ENCODE measurements at regions not wholly inside any gene's neighbourhood (a gene's known extent, or its start where the extent isn't known, plus 50 kb on each side); places are given as distances from the start of the nearest gene placed in this dataset.

DNA sequence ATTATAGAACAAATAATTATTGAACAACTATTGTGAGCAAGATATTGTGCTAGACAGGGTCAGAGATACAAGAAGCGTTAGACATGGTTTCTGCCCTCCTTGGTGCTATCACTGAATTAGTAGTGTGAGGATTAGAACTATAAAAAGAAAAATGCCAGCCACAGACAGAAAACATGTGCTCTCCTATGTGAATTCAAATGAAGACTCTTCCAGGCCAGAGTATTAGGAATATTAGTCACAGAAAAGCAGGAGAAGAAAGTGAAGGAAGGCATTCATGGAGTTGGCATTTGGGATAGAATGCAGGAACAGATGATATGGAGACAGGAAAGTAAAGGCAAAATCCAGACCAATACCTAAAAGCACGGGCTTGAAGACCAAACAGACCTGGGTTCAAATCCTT, 179.6 kb upstream of the TENM3 start:
- ATAC-seq (replicated peaks in 6 of 8) = no peak
- Histone ChIP-seq H3K4me1 (replicated peaks in 1 of 2) (peaks cover 0 to 3% of the 10 kb centered on the region in 2 donors), H3K4me3 (no peak overlapping the region), H3K27ac (no peak overlapping the region)
- 6 to 100% (median 93%) methylated on average over 1 to 2 of the region's 2 CpGs; no CpG with 5 or more reads in 1 of the 10 experiments for WGBS, 10 experiments
- in situ Hi-C loops (cut with MboI; ENCODE audit: low pct_unique_long_range_greater_than_20kb in 2 of 9, low sequenced_read_pairs in 9 of 9, unreplicated experiment in 9 of 9) = no loop called here

DNA sequence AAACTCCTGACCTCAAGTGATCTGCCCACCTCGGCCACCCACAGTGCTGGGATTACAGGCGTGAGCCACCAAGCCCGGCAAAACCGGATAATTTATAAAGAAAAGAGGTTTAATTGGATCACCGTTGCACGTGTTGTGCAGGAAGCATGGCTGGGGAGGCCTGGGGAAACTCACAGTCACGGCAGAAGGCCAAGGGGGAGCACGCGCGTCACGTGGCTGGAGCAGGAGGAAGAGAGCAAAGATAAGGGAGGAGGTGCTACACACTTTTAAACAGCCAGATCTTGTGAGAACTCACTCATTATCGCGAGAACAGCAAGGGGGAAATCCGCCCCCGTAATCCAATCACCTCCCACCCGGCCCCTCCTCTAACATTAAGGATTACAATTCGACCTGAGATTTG, 177.9 kb upstream of the TENM3 start:
- in situ Hi-C loops (cut with MboI; ENCODE audit: low pct_unique_long_range_greater_than_20kb in 2 of 9, low sequenced_read_pairs in 9 of 9, unreplicated experiment in 9 of 9) = no loop called here
- ATAC-seq (replicated peaks in 6 of 8) = no peak
- Histone ChIP-seq H3K27ac (no peak overlapping the region), H3K4me3 (no peak overlapping the region), H3K4me1 (replicated peaks in 1 of 2) (peaks cover 0 to 3% of the 10 kb centered on the region in 2 donors)
- WGBS, 10 experiments = 14 to 100% (median 92%) methylated on average over 2 to 12 of the region's 17 CpGs; no CpG with 5 or more reads in 4 of the 10 experiments

DNA sequence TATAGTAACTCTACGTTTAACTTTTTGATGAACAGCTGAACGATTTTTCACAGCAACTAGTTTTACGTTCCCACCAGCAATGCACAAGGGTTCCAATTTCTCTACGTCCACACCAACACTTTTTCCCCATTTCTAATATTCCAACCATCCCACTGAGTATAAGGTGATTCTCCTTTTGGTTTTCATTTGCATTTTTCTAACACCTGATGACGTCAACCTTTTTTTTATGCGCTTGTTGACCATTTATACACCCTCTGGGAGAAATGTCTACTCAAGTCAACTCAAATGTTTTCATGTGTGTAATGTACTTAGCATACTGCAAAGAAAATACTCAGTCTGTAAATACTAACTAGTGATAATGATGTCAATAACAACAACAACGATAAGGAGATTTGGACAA, 177.2 kb upstream of the TENM3 start:
- H3K27ac ChIP-seq = no peak overlapping the region
- H3K4me1 ChIP-seq (replicated peaks in 1 of 2) = peaks cover 0 to 3% of the 10 kb centered on the region in 2 donors
- in situ Hi-C loops (cut with MboI; ENCODE audit: low pct_unique_long_range_greater_than_20kb in 2 of 9, low sequenced_read_pairs in 9 of 9, unreplicated experiment in 9 of 9) = no loop called here
- no peak for ATAC-seq (replicated peaks in 6 of 8)
- H3K4me3 ChIP-seq = no peak overlapping the region
- WGBS, 10 experiments = 18 to 100% (median 96%) methylated on average over 3 to 7 of the region's 7 CpGs; no CpG with 5 or more reads in 1 of the 10 experiments

DNA sequence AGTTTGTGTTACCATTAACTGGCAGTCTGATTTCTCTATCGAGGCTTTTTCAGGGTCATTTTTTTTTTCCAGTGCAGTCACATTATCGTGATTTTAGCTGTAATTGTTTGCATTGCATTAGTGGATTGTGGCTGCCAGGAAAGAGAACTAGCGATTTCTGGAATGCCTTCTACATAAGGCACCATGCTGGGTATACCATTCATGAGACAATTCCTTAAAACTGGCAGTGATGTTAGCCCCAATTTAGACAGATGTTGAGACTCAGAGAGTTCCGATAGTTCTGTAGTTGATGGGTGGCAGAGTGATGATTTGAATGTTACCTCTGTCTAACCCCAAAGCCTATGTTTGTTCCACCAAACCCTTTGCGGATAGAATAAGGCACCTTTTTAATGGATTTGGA, 175.4 kb upstream of the TENM3 start:
- Histone ChIP-seq H3K4me1 (replicated peaks in 1 of 2) (peaks cover 0 to 3% of the 10 kb centered on the region in 2 donors), H3K27ac (no peak overlapping the region), H3K4me3 (no peak overlapping the region)
- ATAC-seq (replicated peaks in 6 of 8) = no peak
- 0 to 93% (median 80%) methylated on average over 1 to 5 of the region's 5 CpGs; no CpG with 5 or more reads in 1 of the 10 experiments for WGBS, 10 experiments
- in situ Hi-C loops (cut with MboI; ENCODE audit: low pct_unique_long_range_greater_than_20kb in 2 of 9, low sequenced_read_pairs in 9 of 9, unreplicated experiment in 9 of 9) = no loop called here

DNA sequence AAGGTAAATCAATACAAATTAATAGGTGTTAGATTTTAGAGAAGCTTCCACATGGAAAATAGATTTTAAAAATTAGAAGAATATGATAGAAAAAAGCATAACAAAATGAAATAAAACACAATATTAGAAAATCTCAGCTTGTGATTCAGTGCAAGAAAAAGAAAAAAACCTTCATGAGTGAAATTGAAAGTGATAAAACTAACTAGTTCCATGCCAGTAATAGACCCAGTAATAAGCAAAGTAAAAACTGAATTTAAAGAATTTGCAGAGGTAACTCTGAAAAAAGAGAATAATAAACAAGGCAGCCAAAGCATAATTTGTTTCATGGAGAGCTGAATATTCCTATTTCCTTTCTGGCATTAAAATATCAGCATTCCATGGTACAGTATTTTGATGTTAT, 174.3 kb upstream of the TENM3 start:
- in situ Hi-C loops (cut with MboI; ENCODE audit: low pct_unique_long_range_greater_than_20kb in 2 of 9, low sequenced_read_pairs in 9 of 9, unreplicated experiment in 9 of 9) = no loop called here
- Histone ChIP-seq H3K27ac (no peak overlapping the region), H3K4me3 (no peak overlapping the region), H3K4me1 (replicated peaks in 1 of 2) (no peaks in the 10 kb centered on the region)
- ATAC-seq (replicated peaks in 6 of 8) = no peak

DNA sequence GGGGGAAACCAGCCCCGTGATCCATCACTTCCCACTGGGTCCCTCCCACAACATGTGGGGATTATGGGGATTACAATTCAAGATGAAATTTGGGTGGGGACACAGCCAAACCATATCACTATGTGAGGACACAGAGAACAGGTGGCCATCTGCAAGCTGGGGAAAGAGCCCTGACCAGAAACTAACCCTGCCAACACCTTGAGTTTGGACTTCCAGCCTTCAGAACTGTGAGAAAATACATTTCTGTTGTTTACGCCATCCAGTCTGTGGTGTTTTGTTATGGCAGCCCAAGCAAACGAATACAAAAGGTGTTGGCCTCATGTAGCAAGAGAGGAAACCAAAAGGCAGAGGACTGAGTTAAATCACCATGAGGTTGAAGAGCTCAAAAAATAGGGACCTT, 169.9 kb upstream of the TENM3 start:
- no peak overlapping the region for H3K4me3 ChIP-seq
- 15 to 100% (median 92%) methylated on average over 1 to 3 of the region's 3 CpGs; no CpG with 5 or more reads in 4 of the 10 experiments for WGBS, 10 experiments
- H3K27ac ChIP-seq = no peak overlapping the region
- in situ Hi-C loops (cut with MboI; ENCODE audit: low pct_unique_long_range_greater_than_20kb in 2 of 9, low sequenced_read_pairs in 9 of 9, unreplicated experiment in 9 of 9) = no loop called here
- no peaks in the 10 kb centered on the region for H3K4me1 ChIP-seq (replicated peaks in 1 of 2)
- ATAC-seq (replicated peaks in 6 of 8) = no peak

DNA sequence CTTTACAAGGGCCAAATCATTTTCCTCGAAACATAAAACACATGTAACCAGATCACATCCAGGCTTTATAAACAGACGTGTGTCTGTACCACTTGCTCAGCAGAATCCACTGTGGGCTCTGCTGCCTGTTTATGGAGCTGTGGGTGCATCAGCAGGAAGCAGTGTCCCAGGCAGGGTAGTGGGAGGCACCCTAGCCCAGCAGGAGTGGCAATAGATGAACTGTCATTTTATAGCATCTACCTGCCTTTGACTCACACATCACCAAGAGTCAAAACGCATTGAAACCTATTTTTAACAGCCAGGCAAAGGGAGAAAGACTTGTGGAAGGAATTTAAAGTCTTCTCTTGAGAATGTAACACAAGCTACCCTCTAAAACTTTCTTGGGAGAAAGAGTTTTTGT, 169.1 kb upstream of the TENM3 start:
- H3K27ac ChIP-seq = no peak overlapping the region
- in situ Hi-C loops (cut with MboI; ENCODE audit: low pct_unique_long_range_greater_than_20kb in 2 of 9, low sequenced_read_pairs in 9 of 9, unreplicated experiment in 9 of 9) = no loop called here
- no peak for ATAC-seq (replicated peaks in 6 of 8)
- no peaks in the 10 kb centered on the region for H3K4me1 ChIP-seq (replicated peaks in 1 of 2)
- no peak overlapping the region for H3K4me3 ChIP-seq
- 0 to 89% (median 79%) methylated on average over 1 to 2 of the region's 3 CpGs; no CpG with 5 or more reads in 2 of the 10 experiments for WGBS, 10 experiments

DNA sequence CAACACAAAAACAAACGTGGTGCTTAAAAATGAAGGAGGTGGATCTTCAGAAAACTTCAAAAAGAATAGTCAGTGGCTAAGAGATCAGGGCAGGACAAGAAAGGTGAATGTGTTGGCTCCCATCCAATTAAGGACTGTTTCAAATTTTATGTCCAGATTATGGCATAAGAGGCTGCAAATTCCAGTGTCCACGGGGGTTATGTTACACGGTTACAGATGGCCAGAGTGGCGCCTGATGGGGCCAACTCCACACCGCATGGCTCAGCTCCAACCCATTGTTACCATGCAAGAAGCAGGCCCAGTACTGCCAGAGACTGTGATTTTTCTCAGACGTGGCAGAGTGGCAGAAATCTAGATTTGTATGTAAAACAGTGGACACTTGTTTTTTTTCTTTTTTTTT, 168.4 kb upstream of the TENM3 start:
- Histone ChIP-seq H3K4me3 (no peak overlapping the region), H3K4me1 (replicated peaks in 1 of 2) (no peaks in the 10 kb centered on the region), H3K27ac (no peak overlapping the region)
- in situ Hi-C loops (cut with MboI; ENCODE audit: low pct_unique_long_range_greater_than_20kb in 2 of 9, low sequenced_read_pairs in 9 of 9, unreplicated experiment in 9 of 9) = no loop called here
- 0 to 96% (median 83%) methylated on average over 1 to 6 of the region's 6 CpGs; no CpG with 5 or more reads in 1 of the 10 experiments for WGBS, 10 experiments
- no peak for ATAC-seq (replicated peaks in 6 of 8)

DNA sequence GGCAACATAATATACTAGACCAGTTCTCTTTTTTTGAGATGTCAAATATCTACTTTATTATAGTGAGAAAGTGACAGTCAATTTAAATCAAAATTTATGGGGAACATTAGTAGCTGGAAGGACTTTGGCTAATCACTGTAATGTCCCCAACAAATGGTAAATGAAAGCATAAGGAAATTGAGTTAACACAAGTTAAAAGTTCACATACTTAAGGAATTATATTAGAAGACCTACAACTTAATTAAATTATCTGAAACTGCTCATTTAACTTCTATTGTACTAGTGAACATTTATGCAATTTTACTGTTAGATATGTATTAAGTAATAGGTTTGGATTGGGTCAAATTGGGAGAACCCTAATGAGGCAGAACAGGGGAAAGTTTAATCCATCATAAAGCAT, 160.3 kb upstream of the TENM3 start:
- Histone ChIP-seq H3K27ac (no peak overlapping the region), H3K4me3 (no peak overlapping the region), H3K4me1 (replicated peaks in 1 of 2) (peaks cover 11 to 42% of the 10 kb centered on the region in 2 donors)
- in situ Hi-C loops (cut with MboI; ENCODE audit: low pct_unique_long_range_greater_than_20kb in 2 of 9, low sequenced_read_pairs in 9 of 9, unreplicated experiment in 9 of 9) = no loop called here
- no peak for ATAC-seq (replicated peaks in 6 of 8)

DNA sequence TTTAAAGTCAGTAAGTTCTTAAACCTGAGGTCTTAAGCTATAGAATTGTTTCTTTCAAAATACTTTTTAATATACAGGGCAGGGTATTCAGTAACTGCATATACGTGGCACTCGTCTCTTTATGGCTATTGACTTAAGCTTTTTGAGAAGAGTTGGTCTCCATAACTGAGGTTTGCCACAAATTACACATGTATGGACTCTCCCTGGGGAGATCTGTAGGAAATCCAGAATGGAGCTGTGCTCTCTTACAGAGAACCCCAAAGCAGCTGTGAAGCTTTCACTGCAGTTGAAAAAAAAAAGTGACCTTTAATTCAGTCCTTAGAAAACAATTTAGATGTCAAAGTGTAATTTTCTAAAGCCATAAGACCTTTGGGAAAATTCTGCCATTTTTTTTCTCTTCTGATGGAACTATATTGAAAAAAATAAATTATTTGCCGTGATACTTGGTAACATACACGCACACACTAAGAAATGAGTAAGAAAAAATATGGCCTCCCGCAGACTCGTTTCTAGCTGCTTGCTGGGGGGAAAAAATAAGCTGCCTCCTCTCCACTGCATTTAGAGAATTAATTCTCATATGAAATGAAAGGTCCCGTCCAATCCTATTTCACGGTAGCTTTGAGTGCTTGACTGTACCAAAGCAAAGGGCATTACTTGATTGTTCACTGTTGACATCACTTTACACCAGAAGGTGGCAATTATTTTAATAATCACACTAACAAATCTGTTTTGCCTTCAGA, 159.4 kb upstream of the TENM3 start:
- peak in 2 of 8 experiments; percentile 48 to 61 for ATAC-seq (replicated peaks in 6 of 8)
- Histone ChIP-seq H3K4me3 (no peak overlapping the region), H3K4me1 (replicated peaks in 1 of 2) (peaks cover 11 to 42% of the 10 kb centered on the region in 2 donors), H3K27ac (no peak overlapping the region)
- in situ Hi-C loops (cut with MboI; ENCODE audit: low pct_unique_long_range_greater_than_20kb in 2 of 9, low sequenced_read_pairs in 9 of 9, unreplicated experiment in 9 of 9) = no loop called here
- WGBS, 10 experiments = 39 to 100% (median 81%) methylated on average over 2 to 8 of the region's 8 CpGs

DNA sequence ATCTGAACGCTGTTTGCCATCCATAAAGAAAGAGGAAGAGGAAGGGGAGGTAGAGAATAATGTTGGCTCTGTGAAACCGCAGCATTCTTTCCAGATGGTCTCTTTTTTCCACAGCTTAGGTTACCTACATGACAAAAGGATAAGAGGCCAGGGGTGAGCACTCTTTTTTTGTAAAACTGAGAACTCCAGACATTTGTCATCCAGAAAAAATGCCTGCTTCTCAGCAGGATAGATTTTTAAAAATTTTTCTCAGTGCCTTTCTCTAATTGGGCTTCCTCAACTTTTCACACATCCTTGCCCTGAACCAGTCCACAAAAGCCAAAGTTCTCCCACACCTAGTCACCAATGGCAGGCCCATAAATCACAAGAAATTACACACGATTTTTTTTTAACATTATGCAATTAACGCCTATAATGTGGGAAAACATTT, 158.1 kb upstream of the TENM3 start:
- Histone ChIP-seq H3K4me1 (replicated peaks in 1 of 2) (peaks cover 11 to 49% of the 10 kb centered on the region in 2 donors), H3K4me3 (no peak overlapping the region), H3K27ac (no peak overlapping the region)
- in situ Hi-C loops (cut with MboI; ENCODE audit: low pct_unique_long_range_greater_than_20kb in 2 of 9, low sequenced_read_pairs in 9 of 9, unreplicated experiment in 9 of 9) = no loop called here
- 0 to 29% (median 13%) methylated on average over 1 to 4 of the region's 4 CpGs for WGBS, 10 experiments
- no peak for ATAC-seq (replicated peaks in 6 of 8)

DNA sequence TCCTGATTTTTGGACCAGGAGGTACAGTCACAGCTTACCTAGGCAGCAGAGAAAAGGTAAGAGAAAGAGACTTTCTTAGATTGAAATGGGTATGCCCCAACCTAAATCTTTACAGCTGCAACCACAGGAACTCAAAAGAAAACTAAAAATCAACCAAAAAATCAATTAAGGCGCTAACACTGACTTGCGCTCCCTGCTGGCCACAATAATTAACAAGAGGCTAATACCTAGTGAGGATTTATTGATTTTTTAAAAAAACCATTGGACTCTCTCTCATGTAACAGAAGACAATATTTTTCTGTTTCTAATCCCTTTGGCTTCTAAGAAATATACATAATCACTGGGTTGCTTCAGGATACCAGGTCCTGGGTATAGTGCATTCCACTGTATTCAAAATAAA, 153.9 kb upstream of the TENM3 start:
- ATAC-seq (replicated peaks in 6 of 8) = no peak
- no peak overlapping the region for H3K27ac ChIP-seq
- H3K4me3 ChIP-seq = no peak overlapping the region
- H3K4me1 ChIP-seq (replicated peaks in 1 of 2) = peaks cover 0 to 44% of the 10 kb centered on the region in 2 donors
- in situ Hi-C loops (cut with MboI; ENCODE audit: low pct_unique_long_range_greater_than_20kb in 2 of 9, low sequenced_read_pairs in 9 of 9, unreplicated experiment in 9 of 9) = no loop called here
- WGBS, 10 experiments = 33 to 100% (median 100%) methylated on average over 1 to 2 of the region's 2 CpGs; no CpG with 5 or more reads in 2 of the 10 experiments

DNA sequence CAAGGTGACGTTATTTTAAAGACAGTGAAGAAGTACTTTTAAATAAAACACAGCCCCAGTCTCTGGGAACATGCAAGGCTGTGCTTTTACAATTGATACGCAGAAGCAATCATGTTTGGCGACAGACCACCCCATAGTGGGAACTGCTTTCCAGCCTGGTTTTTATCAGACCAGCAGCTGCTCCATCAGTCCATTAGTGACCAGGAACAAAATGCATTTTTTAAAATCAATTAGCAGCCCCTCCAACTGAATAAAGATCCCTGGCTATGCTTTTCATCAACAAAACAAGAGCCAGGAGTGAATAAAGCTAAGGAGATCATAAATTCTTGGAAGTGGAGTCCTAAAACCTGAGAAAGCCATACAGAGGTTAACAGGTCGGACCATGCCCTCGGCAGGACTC, 153.0 kb upstream of the TENM3 start:
- in situ Hi-C loops (cut with MboI; ENCODE audit: low pct_unique_long_range_greater_than_20kb in 2 of 9, low sequenced_read_pairs in 9 of 9, unreplicated experiment in 9 of 9) = no loop called here
- Histone ChIP-seq H3K4me1 (replicated peaks in 1 of 2) (peaks cover 0 to 35% of the 10 kb centered on the region in 2 donors), H3K27ac (no peak overlapping the region), H3K4me3 (no peak overlapping the region)
- WGBS, 10 experiments = 17 to 100% (median 54%) methylated on average over 2 to 5 of the region's 5 CpGs; no CpG with 5 or more reads in 1 of the 10 experiments
- peak in 1 of 8 experiments; percentile 53 for ATAC-seq (replicated peaks in 6 of 8)

DNA sequence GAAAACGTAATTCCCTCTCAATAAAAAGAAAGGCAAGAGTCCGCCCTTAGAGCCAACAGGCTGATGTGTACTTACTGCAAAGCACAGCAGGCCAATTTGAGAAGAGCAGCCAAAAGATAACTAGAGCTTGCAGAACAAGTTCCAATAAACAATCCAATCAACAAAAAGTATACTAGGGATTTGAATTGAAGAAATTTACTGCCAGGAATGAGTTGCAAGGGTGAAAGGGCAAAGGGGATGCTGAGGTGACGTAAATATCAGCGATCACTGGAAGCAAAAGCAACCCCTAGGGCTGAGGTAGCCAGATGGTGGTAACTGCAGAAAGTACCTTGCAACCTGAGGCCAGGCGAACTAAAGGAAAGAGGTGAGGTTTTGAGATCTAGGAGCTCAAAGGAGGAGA, 152.1 kb upstream of the TENM3 start:
- no peak for ATAC-seq (replicated peaks in 6 of 8)
- peaks cover 0 to 27% of the 10 kb centered on the region in 2 donors for H3K4me1 ChIP-seq (replicated peaks in 1 of 2)
- H3K27ac ChIP-seq = no peak overlapping the region
- no peak overlapping the region for H3K4me3 ChIP-seq
- WGBS, 10 experiments = 20 to 94% (median 83%) methylated on average over 1 to 5 of the region's 5 CpGs
- in situ Hi-C loops (cut with MboI; ENCODE audit: low pct_unique_long_range_greater_than_20kb in 2 of 9, low sequenced_read_pairs in 9 of 9, unreplicated experiment in 9 of 9) = no loop called here
